Brain microvascular endothelial cell (primary cell): ENCODE measurements at regions not wholly inside any gene's neighbourhood (a gene's known extent, or its start where the extent isn't known, plus 50 kb on each side); places are given as distances from the start of the nearest gene placed in this dataset.

Experiments used
- DNase-seq: peaks from one replicate; pipeline ENCODE4 v3.0.0-alpha.2; 2020
- H3K27ac ChIP-seq: fragments of 250-450 bp; sonication (Bioruptor Pico); 2 replicates; pipeline ENCODE4 v1.5.1; 2020; ENCODE audit warnings: mild to moderate bottlenecking, moderate library complexity
- H3K27me3 ChIP-seq: fragments of 250-450 bp; sonication (Bioruptor Pico); replicated peaks from 2 replicates; pipeline ENCODE4 v1.5.1; 2020; ENCODE audit warnings: mild to moderate bottlenecking
- H3K36me3 ChIP-seq: fragments of 250-450 bp; sonication (Bioruptor Pico); replicated peaks from 2 replicates; pipeline ENCODE4 v1.5.1; 2020; ENCODE audit warnings: mild to moderate bottlenecking
- H3K4me3 ChIP-seq: 2 replicates; pipeline ENCODE4 v1.5.1; 2011; ENCODE audit warnings: low read depth, mild to moderate bottlenecking, control low read depth, low read length, moderate library complexity
- CTCF ChIP-seq: IDR thresholded peaks from 2 replicates; pipeline ENCODE4 v1.5.1; 2011; ENCODE audit warnings: low read depth, mild to moderate bottlenecking, moderate library complexity, low read length, control low read depth, inconsistent platforms; ENCODE audit errors: missing control alignments
- in situ Hi-C: cut with HindIII; loops from 2 replicates; pipeline ENCODE4 v1.10.0; 2017; ENCODE audit warnings: low sequenced_read_pairs, low pct_ligation_motif_present

GRCh38 chr9:38295764-38296163 lies 96.7 kb upstream of the ALDH1B1 start:
- H3K36me3 ChIP-seq = no peaks in the 10 kb centered on the region
- peaks cover 2% of the 10 kb centered on the region for H3K27me3 ChIP-seq
- H3K27ac ChIP-seq = no peak overlapping the region
- in situ Hi-C loops = no loop called here
- TF ChIP-seq CTCF = no peak
- H3K4me3 ChIP-seq = no peak overlapping the region
- no peak for DNase-seq

GRCh38 chr9:38294220-38294960 lies 98.1 kb upstream of the ALDH1B1 start:
- no peak for DNase-seq
- TF ChIP-seq CTCF = no peak
- Histone ChIP-seq H3K4me3 (no peak overlapping the region), H3K27ac (no peak overlapping the region), H3K36me3 (no peaks in the 10 kb centered on the region), H3K27me3 (peaks cover 2% of the 10 kb centered on the region)
- in situ Hi-C loops = no loop called here

GRCh38 chr9:38293022-38293421 lies 99.5 kb upstream of the ALDH1B1 start:
- no peak overlapping the region for H3K27ac ChIP-seq
- peaks cover 1% of the 10 kb centered on the region for H3K27me3 ChIP-seq
- no peak for DNase-seq
- in situ Hi-C loops = no loop called here
- no peaks in the 10 kb centered on the region for H3K36me3 ChIP-seq
- no peak for TF ChIP-seq CTCF
- no peak overlapping the region for H3K4me3 ChIP-seq

GRCh38 chr9:38292480-38292879 lies 100.0 kb upstream of the ALDH1B1 start:
- in situ Hi-C loops = no loop called here
- DNase-seq = no peak

GRCh38 chr9:38289866-38290245 lies 102.6 kb upstream of the ALDH1B1 start:
- no peak for TF ChIP-seq CTCF
- in situ Hi-C loops = no loop called here

More at GRCh38 chr9:38292480-38292879, 100.0 kb upstream of the ALDH1B1 start:
- no peak for TF ChIP-seq CTCF
- Histone ChIP-seq H3K27me3 (no peaks in the 10 kb centered on the region), H3K27ac (no peak overlapping the region), H3K36me3 (no peaks in the 10 kb centered on the region), H3K4me3 (no peak overlapping the region)

More at GRCh38 chr9:38289866-38290245, 102.6 kb upstream of the ALDH1B1 start:
- H3K4me3 ChIP-seq = no peak overlapping the region
- DNase-seq = no peak
- H3K27ac ChIP-seq = no peak overlapping the region
- H3K27me3 ChIP-seq = no peaks in the 10 kb centered on the region
- H3K36me3 ChIP-seq = no peaks in the 10 kb centered on the region
